Kidney capillary endothelial cell (primary cell): ENCODE measurements at regions not wholly inside any gene's neighbourhood (a gene's known extent, or its start where the extent isn't known, plus 50 kb on each side); places are given as distances from the start of the nearest gene placed in this dataset.
"Not testable (repeated sequence)": the region's sequence is repeated elsewhere in the genome, so short reads cannot be mapped to it uniquely, and the experiment has no call there.

Source experiments
- DNase-seq: peaks from one replicate; pipeline ENCODE4 v3.0.0-alpha.2; 2018; ENCODE audit warnings: low spot score

GRCh38 chr16:85203462-85203813, 91.2 kb upstream of the CIBAR2 start:
- DNase-seq, result no peak

- DNase-seq, result no peak
These were observed 92.2 kb upstream of the CIBAR2 start for GRCh38 chr16:85204242-85205010.

- DNase-seq, result not testable (repeated sequence)
These were observed 93.0 kb upstream of the CIBAR2 start for GRCh38 chr16:85205257-85205656.

GRCh38 chr16:85205747-85206471, 93.6 kb upstream of the CIBAR2 start:
- no peak for DNase-seq

GRCh38 chr16:85206472-85207356, 94.4 kb upstream of the CIBAR2 start:
- no peak for DNase-seq

- no peak for DNase-seq
These were observed 95.2 kb upstream of the CIBAR2 start for GRCh38 chr16:85207357-85207921.

GRCh38 chr16:85208181-85208580, 95.9 kb upstream of the CIBAR2 start:
- no peak for DNase-seq

GRCh38 chr16:85208643-85209520, 96.6 kb upstream of the CIBAR2 start:
- DNase-seq, result no peak

- DNase-seq, result no peak
These were observed 97.4 kb upstream of the CIBAR2 start for GRCh38 chr16:85209526-85210121.

GRCh38 chr16:85210423-85211169, 98.3 kb upstream of the CIBAR2 start:
- no peak for DNase-seq

- no peak for DNase-seq
These were observed 99.1 kb upstream of the CIBAR2 start for GRCh38 chr16:85211271-85211801.

GRCh38 chr16:85213926-85214675, 101.8 kb upstream of the CIBAR2 start:
- DNase-seq, result no peak

- no peak for DNase-seq
These were observed 103.3 kb upstream of the CIBAR2 start for GRCh38 chr16:85215478-85216118.

- DNase-seq, result no peak
These were observed 104.5 kb upstream of the CIBAR2 start for GRCh38 chr16:85216522-85217375.

- peak; percentile 45 for DNase-seq
These were observed 108.0 kb upstream of the CIBAR2 start for GRCh38 chr16:85220125-85220839.

- DNase-seq, result no peak
These were observed 108.9 kb upstream of the CIBAR2 start for GRCh38 chr16:85220964-85221731.
